Fibroblast of pulmonary artery (primary cell): ENCODE measurements at regions not wholly inside any gene's neighbourhood (a gene's known extent, or its start where the extent isn't known, plus 50 kb on each side); places are given as distances from the start of the nearest gene placed in this dataset.

ENCODE experiments used
- DNase-seq: peaks from one replicate; pipeline ENCODE4 v3.0.0-alpha.2; 2010; ENCODE audit warnings: low read depth
- H3K4me3 ChIP-seq: replicated peaks from 2 replicates; pipeline ENCODE4 v1.5.1; 2011; ENCODE audit warnings: low read depth, mild to moderate bottlenecking, control low read depth, low read length, moderate library complexity
- CTCF ChIP-seq: IDR thresholded peaks from 2 replicates; pipeline ENCODE4 v1.5.1; 2011; ENCODE audit warnings: mild to moderate bottlenecking, control low read depth, low read length, inconsistent platforms; ENCODE audit errors: missing control alignments

- no peak for DNase-seq
- no peak for TF ChIP-seq CTCF
Observed at GRCh38 chr13:59182241-59182640, 981.5 kb downstream of the DIAPH3 start.

GRCh38 chr13:59197397-59197796 lies 966.3 kb downstream of the DIAPH3 start:
- no peak for TF ChIP-seq CTCF
- no peak for DNase-seq
- no peak overlapping the region for H3K4me3 ChIP-seq

More at GRCh38 chr13:59182241-59182640, 981.5 kb downstream of the DIAPH3 start:
- no peak overlapping the region for H3K4me3 ChIP-seq

GRCh38 chr13:59201841-59202240 lies 961.9 kb downstream of the DIAPH3 start:
- no peak for TF ChIP-seq CTCF
- peak; percentile 48 for DNase-seq
- no peak overlapping the region for H3K4me3 ChIP-seq

GRCh38 chr13:59203855-59204254 lies 959.9 kb downstream of the DIAPH3 start:
- peak; percentile 44 for DNase-seq
- no peak for TF ChIP-seq CTCF

GRCh38 chr13:59205501-59205900 lies 958.2 kb downstream of the DIAPH3 start:
- DNase-seq: no peak
- no peak for TF ChIP-seq CTCF
- H3K4me3 ChIP-seq: no peak overlapping the region

More at GRCh38 chr13:59203855-59204254, 959.9 kb downstream of the DIAPH3 start:
- H3K4me3 ChIP-seq: no peak overlapping the region

GRCh38 chr13:59208405-59209195 lies 955.1 kb downstream of the DIAPH3 start:
- no peak overlapping the region for H3K4me3 ChIP-seq
- TF ChIP-seq CTCF: no peak
- no peak for DNase-seq

GRCh38 chr13:59210543-59210942 lies 953.2 kb downstream of the DIAPH3 start:
- H3K4me3 ChIP-seq: no peak overlapping the region
- DNase-seq: peak; percentile 10
- TF ChIP-seq CTCF: no peak
